ENCODE measurements at regions not wholly inside any gene's neighbourhood (a gene's known extent, or its start where the extent isn't known, plus 50 kb on each side); places are given as distances from the start of the nearest gene placed in this dataset.

DNA sequence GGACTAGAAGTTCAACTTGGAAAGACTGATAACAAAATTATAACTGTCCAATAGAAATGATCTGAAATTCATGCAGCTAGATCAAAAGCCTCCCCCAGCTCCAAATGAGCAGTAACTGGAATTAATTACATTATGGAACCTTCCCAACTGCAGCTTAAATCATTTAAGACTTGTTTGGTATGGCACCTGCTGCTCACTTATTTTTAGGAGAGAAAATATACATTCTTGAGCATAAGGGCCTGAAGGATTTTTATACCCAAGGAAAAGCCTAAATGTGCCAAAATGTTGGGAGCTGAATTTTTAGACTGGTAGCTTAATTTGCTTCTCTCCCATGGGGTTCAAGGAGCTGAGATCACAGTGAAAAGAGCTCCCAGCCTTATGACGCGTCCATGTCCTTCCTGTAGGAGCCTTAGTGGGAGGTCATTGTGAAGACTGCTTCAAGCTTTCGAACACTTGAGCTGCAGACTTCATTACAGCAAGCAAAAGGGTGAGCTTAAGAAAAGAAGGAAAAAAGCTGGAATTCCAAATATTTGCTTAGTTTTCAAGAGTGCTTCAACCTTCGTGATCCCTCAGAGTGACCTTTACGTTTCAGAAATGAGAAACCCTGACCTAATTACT lies 276.0 kb downstream of the DMAC1 start:
- H3K27me3 ChIP-seq (ENCODE audit: control insufficient read depth in 2 of 2, insufficient read depth in 2 of 2, low read length in 2 of 2): no peaks in the 10 kb centered on the region
- H3K4me1 ChIP-seq (ENCODE audit: control insufficient read depth in 2 of 2, insufficient read depth in 2 of 2, low read length in 2 of 2): no peaks in the 10 kb centered on the region
- H3K4me3 ChIP-seq (ENCODE audit: low read length in 2 of 2): no peak overlapping the region
- no peaks in the 10 kb centered on the region for H3K36me3 ChIP-seq (ENCODE audit: control insufficient read depth in 2 of 2, insufficient read depth in 2 of 2, low read length in 2 of 2)
- no peaks in the 10 kb centered on the region for H3K9me3 ChIP-seq (ENCODE audit: control insufficient read depth in 2 of 2, low read length in 2 of 2)
- no peak overlapping the region for H3K9ac ChIP-seq (ENCODE audit: low read depth in 1 of 2, low read length in 2 of 2)
- no peak overlapping the region for H3K27ac ChIP-seq (ENCODE audit: low read depth in 2 of 2, low read length in 2 of 2)

DNA sequence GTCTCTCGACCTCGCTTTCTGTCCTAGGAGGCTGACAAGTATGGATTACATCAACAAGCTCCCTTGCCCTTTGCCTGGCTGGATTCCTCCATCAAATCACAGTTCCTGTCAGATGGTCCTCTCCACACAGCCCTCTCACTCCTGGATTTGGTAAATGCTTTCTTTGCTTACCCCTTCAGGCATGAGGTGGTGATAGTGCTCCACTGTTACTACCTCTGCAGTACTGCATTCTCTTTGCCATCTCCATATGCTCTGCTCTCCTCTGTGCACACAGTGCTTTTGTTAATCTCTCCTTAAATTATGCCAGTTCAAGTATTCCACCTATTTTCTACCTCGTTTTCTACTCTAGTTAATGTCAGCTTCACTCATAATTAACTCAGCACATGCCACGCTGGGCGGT lies 279.2 kb downstream of the DMAC1 start:
- H3K9ac ChIP-seq (ENCODE audit: low read depth in 1 of 2, low read length in 2 of 2): no peak overlapping the region
- no peaks in the 10 kb centered on the region for H3K9me3 ChIP-seq (ENCODE audit: control insufficient read depth in 2 of 2, low read length in 2 of 2)
- no peaks in the 10 kb centered on the region for H3K36me3 ChIP-seq (ENCODE audit: control insufficient read depth in 2 of 2, insufficient read depth in 2 of 2, low read length in 2 of 2)
- H3K27me3 ChIP-seq (ENCODE audit: control insufficient read depth in 2 of 2, insufficient read depth in 2 of 2, low read length in 2 of 2): no peaks in the 10 kb centered on the region
- H3K4me3 ChIP-seq (ENCODE audit: low read length in 2 of 2): no peak overlapping the region
- H3K4me1 ChIP-seq (ENCODE audit: control insufficient read depth in 2 of 2, insufficient read depth in 2 of 2, low read length in 2 of 2): no peaks in the 10 kb centered on the region
- H3K27ac ChIP-seq (ENCODE audit: low read depth in 2 of 2, low read length in 2 of 2): no peak overlapping the region

DNA sequence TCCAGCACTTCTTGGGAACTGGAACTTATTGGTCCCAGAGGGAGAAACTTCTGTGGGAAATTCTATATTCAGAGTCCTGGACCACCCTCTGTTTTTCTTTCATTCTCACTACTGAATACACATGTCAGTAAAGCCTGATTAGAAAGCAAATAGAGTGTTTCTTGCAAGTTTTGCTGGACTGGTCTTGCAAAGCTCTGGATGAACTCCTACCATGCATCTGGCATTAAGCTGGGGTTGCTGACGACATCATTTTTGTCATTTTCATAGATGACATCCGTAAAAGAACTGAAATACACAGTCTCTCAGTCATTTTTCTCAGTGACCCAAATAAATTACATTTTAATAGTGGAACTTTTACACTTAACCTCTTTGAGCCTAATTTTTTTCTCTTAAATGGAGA lies 283.2 kb downstream of the DMAC1 start:
- Histone ChIP-seq H3K9me3 (ENCODE audit: control insufficient read depth in 2 of 2, low read length in 2 of 2) (no peaks in the 10 kb centered on the region), H3K9ac (ENCODE audit: low read depth in 1 of 2, low read length in 2 of 2) (no peak overlapping the region), H3K36me3 (ENCODE audit: control insufficient read depth in 2 of 2, insufficient read depth in 2 of 2, low read length in 2 of 2) (no peaks in the 10 kb centered on the region)

DNA sequence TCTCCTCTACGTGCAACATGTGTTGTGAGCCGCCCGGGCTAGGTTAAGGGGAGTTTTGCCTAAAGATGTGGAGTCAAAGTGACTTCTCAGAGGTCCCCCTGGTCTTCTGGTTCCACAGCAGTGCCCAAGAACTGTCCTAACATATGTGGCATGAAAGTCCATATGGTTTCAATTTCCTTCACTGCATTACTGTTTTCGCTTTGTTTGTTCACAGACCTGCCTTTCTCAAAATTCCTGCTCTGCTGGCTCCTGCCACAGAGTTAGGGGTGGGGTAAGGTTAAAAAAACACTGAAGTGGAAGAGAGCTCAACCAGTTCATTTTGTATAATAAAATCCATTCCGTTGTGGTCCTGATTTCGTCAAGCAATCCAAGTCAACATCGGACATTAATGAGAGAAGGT lies 289.4 kb downstream of the DMAC1 start:
- Histone ChIP-seq H3K4me3 (ENCODE audit: low read length in 2 of 2) (no peak overlapping the region), H3K27ac (ENCODE audit: low read depth in 2 of 2, low read length in 2 of 2) (no peak overlapping the region), H3K27me3 (ENCODE audit: control insufficient read depth in 2 of 2, insufficient read depth in 2 of 2, low read length in 2 of 2) (no peaks in the 10 kb centered on the region)

More for the DNA sequence above, 283.2 kb downstream of the DMAC1 start:
- H3K4me3 ChIP-seq (ENCODE audit: low read length in 2 of 2): no peak overlapping the region
- no peaks in the 10 kb centered on the region for H3K27me3 ChIP-seq (ENCODE audit: control insufficient read depth in 2 of 2, insufficient read depth in 2 of 2, low read length in 2 of 2)
- no peak overlapping the region for H3K27ac ChIP-seq (ENCODE audit: low read depth in 2 of 2, low read length in 2 of 2)
- H3K4me1 ChIP-seq (ENCODE audit: control insufficient read depth in 2 of 2, insufficient read depth in 2 of 2, low read length in 2 of 2): no peaks in the 10 kb centered on the region

DNA sequence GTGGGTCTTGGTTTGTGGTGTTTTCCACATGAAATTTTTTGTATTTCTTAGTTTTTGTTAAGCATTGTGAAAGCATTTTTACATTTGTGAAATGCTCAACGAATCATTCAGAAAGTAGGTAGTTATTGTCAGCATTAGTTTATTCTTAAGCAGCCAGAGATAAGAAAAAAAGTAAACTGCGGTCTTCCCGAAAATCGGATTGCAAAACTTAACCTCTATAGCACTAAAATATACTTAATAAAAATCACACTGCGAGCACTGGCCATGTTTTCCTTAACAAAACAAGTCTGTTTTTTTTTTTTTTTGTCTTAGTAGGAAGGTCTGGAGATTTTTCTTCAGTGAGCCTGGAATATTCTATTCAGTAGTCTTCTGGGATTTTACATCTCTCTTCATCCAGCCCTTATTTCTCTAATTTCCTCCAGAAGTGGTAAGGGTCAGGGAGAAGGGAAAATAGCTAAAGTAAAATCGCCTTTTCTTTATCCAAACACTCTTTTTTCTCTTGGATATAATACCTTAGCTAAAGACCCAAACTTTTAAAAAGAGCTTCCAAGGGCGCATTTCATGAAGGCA lies 289.9 kb downstream of the DMAC1 start:
- H3K27ac ChIP-seq (ENCODE audit: low read depth in 2 of 2, low read length in 2 of 2): no peak overlapping the region
- H3K9ac ChIP-seq (ENCODE audit: low read depth in 1 of 2, low read length in 2 of 2): no peak overlapping the region
- H3K27me3 ChIP-seq (ENCODE audit: control insufficient read depth in 2 of 2, insufficient read depth in 2 of 2, low read length in 2 of 2): no peaks in the 10 kb centered on the region
- no peaks in the 10 kb centered on the region for H3K36me3 ChIP-seq (ENCODE audit: control insufficient read depth in 2 of 2, insufficient read depth in 2 of 2, low read length in 2 of 2)
- no peaks in the 10 kb centered on the region for H3K4me1 ChIP-seq (ENCODE audit: control insufficient read depth in 2 of 2, insufficient read depth in 2 of 2, low read length in 2 of 2)
- no peaks in the 10 kb centered on the region for H3K9me3 ChIP-seq (ENCODE audit: control insufficient read depth in 2 of 2, low read length in 2 of 2)
- H3K4me3 ChIP-seq (ENCODE audit: low read length in 2 of 2): no peak overlapping the region

More for the DNA sequence above, 289.4 kb downstream of the DMAC1 start:
- no peaks in the 10 kb centered on the region for H3K36me3 ChIP-seq (ENCODE audit: control insufficient read depth in 2 of 2, insufficient read depth in 2 of 2, low read length in 2 of 2)
- H3K4me1 ChIP-seq (ENCODE audit: control insufficient read depth in 2 of 2, insufficient read depth in 2 of 2, low read length in 2 of 2): no peaks in the 10 kb centered on the region
- no peaks in the 10 kb centered on the region for H3K9me3 ChIP-seq (ENCODE audit: control insufficient read depth in 2 of 2, low read length in 2 of 2)
- no peak overlapping the region for H3K9ac ChIP-seq (ENCODE audit: low read depth in 1 of 2, low read length in 2 of 2)

DNA sequence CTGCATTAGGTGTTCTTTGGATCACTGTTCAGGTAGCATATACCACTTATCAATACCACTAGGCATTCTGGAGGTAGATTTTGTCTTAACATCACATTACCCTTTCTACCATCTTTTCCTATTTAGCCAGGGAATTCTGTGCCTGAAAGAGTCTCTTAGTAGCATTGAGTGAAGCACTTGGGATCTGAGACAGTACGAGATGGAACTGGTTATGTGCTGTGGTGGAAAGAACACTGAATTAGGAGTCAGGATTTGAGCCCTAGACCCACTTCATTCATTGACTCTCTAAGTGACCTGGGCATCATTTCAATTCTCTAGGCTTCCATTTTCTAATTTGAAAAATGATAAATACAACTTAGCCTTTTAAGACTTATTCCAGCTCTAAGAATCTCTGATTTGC lies 291.1 kb downstream of the DMAC1 start:
- Histone ChIP-seq H3K27me3 (ENCODE audit: control insufficient read depth in 2 of 2, insufficient read depth in 2 of 2, low read length in 2 of 2) (no peaks in the 10 kb centered on the region), H3K9me3 (ENCODE audit: control insufficient read depth in 2 of 2, low read length in 2 of 2) (no peaks in the 10 kb centered on the region), H3K9ac (ENCODE audit: low read depth in 1 of 2, low read length in 2 of 2) (no peak overlapping the region), H3K27ac (ENCODE audit: low read depth in 2 of 2, low read length in 2 of 2) (no peak overlapping the region), H3K4me3 (ENCODE audit: low read length in 2 of 2) (no peak overlapping the region), H3K36me3 (ENCODE audit: control insufficient read depth in 2 of 2, insufficient read depth in 2 of 2, low read length in 2 of 2) (no peaks in the 10 kb centered on the region), H3K4me1 (ENCODE audit: control insufficient read depth in 2 of 2, insufficient read depth in 2 of 2, low read length in 2 of 2) (no peaks in the 10 kb centered on the region)

DNA sequence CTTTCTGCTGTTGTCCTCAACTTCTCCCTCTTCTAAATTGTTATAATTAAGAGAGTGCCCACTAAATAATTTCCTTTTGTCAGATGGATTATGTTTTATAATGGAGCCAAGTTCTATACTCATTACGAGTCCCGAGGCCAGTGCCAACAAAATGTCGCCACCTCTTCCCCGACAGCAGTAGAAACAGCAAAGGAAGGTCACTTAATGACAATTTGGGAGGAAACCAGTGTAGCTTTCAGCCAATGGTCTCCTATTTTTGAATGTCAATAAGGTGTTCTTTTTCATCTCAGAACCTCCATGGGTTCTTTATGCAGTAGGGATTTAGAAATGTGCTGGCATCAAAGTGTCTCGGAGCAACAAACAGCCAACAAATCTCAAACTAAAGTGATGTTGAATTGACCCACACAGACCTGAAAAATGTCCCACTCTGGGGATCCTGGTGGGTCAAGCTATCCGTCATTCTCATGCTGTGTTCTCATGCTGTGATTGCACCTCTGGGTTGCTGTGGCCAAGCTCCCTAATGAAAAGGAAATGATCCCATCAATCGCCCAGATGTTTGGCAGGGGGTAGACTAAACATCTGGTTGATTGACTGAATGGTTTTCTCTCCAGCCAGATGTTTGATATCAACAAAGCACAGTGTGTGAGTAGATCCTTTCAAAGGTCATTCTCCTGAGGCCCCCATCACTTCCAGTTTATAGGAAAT lies 291.9 kb downstream of the DMAC1 start:
- H3K4me1 ChIP-seq (ENCODE audit: control insufficient read depth in 2 of 2, insufficient read depth in 2 of 2, low read length in 2 of 2): no peaks in the 10 kb centered on the region
- H3K4me3 ChIP-seq (ENCODE audit: low read length in 2 of 2): no peak overlapping the region
- H3K9me3 ChIP-seq (ENCODE audit: control insufficient read depth in 2 of 2, low read length in 2 of 2): no peaks in the 10 kb centered on the region
- no peaks in the 10 kb centered on the region for H3K27me3 ChIP-seq (ENCODE audit: control insufficient read depth in 2 of 2, insufficient read depth in 2 of 2, low read length in 2 of 2)
- no peak overlapping the region for H3K9ac ChIP-seq (ENCODE audit: low read depth in 1 of 2, low read length in 2 of 2)
- H3K36me3 ChIP-seq (ENCODE audit: control insufficient read depth in 2 of 2, insufficient read depth in 2 of 2, low read length in 2 of 2): no peaks in the 10 kb centered on the region
- H3K27ac ChIP-seq (ENCODE audit: low read depth in 2 of 2, low read length in 2 of 2): no peak overlapping the region

DNA sequence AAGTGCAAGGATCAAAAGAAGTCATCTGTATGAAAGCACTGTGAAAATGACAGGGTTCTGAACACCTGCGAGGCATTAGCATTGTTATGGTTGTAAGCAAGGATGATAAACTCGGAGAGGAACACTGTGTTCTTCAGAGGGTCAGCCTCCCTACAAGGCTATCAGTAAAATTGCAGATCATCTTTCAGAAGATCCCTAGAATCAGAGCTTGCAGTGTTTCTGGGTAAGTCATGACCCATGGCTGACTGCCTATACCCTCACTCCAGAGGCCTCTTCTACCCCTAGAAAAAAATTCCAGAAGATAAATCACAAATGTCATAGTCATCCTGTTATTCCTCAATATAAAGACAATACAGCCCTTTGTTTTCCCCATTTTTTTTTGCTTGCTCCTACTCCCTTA lies 292.6 kb downstream of the DMAC1 start:
- Histone ChIP-seq H3K9ac (ENCODE audit: low read depth in 1 of 2, low read length in 2 of 2) (no peak overlapping the region), H3K27me3 (ENCODE audit: control insufficient read depth in 2 of 2, insufficient read depth in 2 of 2, low read length in 2 of 2) (no peaks in the 10 kb centered on the region), H3K4me3 (ENCODE audit: low read length in 2 of 2) (no peak overlapping the region), H3K4me1 (ENCODE audit: control insufficient read depth in 2 of 2, insufficient read depth in 2 of 2, low read length in 2 of 2) (no peaks in the 10 kb centered on the region), H3K36me3 (ENCODE audit: control insufficient read depth in 2 of 2, insufficient read depth in 2 of 2, low read length in 2 of 2) (no peaks in the 10 kb centered on the region), H3K27ac (ENCODE audit: low read depth in 2 of 2, low read length in 2 of 2) (no peak overlapping the region), H3K9me3 (ENCODE audit: control insufficient read depth in 2 of 2, low read length in 2 of 2) (no peaks in the 10 kb centered on the region)

DNA sequence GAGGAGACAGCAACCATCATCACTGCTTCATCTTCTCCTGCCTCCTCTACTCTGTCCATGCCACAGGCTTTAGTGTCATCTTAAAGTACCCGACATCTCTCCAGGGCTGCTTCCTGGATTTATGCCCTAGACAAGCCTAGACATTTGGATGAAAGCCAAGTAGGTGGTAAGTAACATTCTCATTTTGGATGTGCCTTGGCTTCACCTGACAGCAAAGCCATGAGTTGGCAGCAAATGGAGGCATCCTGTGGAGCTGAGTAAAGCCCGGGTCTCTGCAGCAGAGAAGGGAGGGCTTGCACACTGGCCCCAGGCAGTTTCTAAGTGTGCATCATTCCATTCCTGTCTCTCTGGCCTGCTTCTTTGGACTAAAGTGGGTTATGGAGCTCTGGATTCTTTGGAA lies 299.1 kb downstream of the DMAC1 start:
- no peaks in the 10 kb centered on the region for H3K36me3 ChIP-seq (ENCODE audit: control insufficient read depth in 2 of 2, insufficient read depth in 2 of 2, low read length in 2 of 2)
- H3K9me3 ChIP-seq (ENCODE audit: control insufficient read depth in 2 of 2, low read length in 2 of 2): no peaks in the 10 kb centered on the region
- no peaks in the 10 kb centered on the region for H3K27me3 ChIP-seq (ENCODE audit: control insufficient read depth in 2 of 2, insufficient read depth in 2 of 2, low read length in 2 of 2)
- no peak overlapping the region for H3K27ac ChIP-seq (ENCODE audit: low read depth in 2 of 2, low read length in 2 of 2)
- H3K4me3 ChIP-seq (ENCODE audit: low read length in 2 of 2): no peak overlapping the region
- no peak overlapping the region for H3K9ac ChIP-seq (ENCODE audit: low read depth in 1 of 2, low read length in 2 of 2)
- no peaks in the 10 kb centered on the region for H3K4me1 ChIP-seq (ENCODE audit: control insufficient read depth in 2 of 2, insufficient read depth in 2 of 2, low read length in 2 of 2)

DNA sequence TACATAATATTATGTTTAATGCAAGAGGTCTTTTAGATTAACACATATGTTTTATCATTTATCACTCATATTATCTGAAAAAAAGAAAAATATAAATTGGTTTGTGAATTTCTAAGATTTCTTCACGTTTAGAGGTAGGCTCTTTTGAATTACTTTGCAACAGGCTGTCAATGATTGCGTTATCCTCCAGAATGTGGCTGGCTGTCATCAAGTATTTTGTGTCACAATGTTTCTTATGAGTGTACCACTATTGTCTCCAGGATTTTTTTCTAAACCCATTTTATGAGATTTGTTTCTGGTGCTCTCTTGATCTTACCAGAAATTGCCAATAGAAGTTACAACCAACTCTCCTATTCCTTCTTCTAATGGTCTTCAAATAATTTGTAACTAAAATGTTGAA lies 307.9 kb downstream of the DMAC1 start:
- no peak overlapping the region for H3K9ac ChIP-seq (ENCODE audit: low read depth in 1 of 2, low read length in 2 of 2)
- no peak overlapping the region for H3K4me3 ChIP-seq (ENCODE audit: low read length in 2 of 2)
- no peaks in the 10 kb centered on the region for H3K36me3 ChIP-seq (ENCODE audit: control insufficient read depth in 2 of 2, insufficient read depth in 2 of 2, low read length in 2 of 2)
- peaks cover 3 to 4% of the 10 kb centered on the region in 2 donors for H3K4me1 ChIP-seq (ENCODE audit: control insufficient read depth in 2 of 2, insufficient read depth in 2 of 2, low read length in 2 of 2)
- no peaks in the 10 kb centered on the region for H3K9me3 ChIP-seq (ENCODE audit: control insufficient read depth in 2 of 2, low read length in 2 of 2)
- no peaks in the 10 kb centered on the region for H3K27me3 ChIP-seq (ENCODE audit: control insufficient read depth in 2 of 2, insufficient read depth in 2 of 2, low read length in 2 of 2)
- H3K27ac ChIP-seq (ENCODE audit: low read depth in 2 of 2, low read length in 2 of 2): no peak overlapping the region

Data from mucosa of rectum (tissue), 2 donors.